PC-3 (cell line): ENCODE measurements at regions not wholly inside any gene's neighbourhood (a gene's known extent, or its start where the extent isn't known, plus 50 kb on each side); places are given as distances from the start of the nearest gene placed in this dataset.

Experiments used
- ATAC-seq: fragments of 200-7000 bp; cut with Tn5 transposase; 2 replicates; pipeline ENCODE4 v1.9.1; 2020; ENCODE audit warnings: mild to moderate bottlenecking, moderate library complexity
- BruUV-seq: library from RNA; stranded (reverse); fragments of 400-500 nt; replicated peaks from 2 replicates; lab custom pipeline; 2021; lab: Mats Ljungman, UMichigan
- CTCF ChIA-PET: fragments of 300-600 bp; sonication (Branson Sonifier 250); formaldehyde crosslinking; loops from one replicate; lab custom pipeline; 2022; ENCODE audit warnings: antibody characterized with exemption; lab: Charles Lee
- POLR2A ChIA-PET: fragments of 300-600 bp; sonication (Branson Sonifier 250); formaldehyde crosslinking; loops from one replicate; lab custom pipeline; 2022; ENCODE audit warnings: antibody characterized with exemption; ENCODE audit not compliant: unreplicated experiment; lab: Charles Lee
- DNase-seq: peaks from one replicate; pipeline ENCODE4 v3.0.0-alpha.2; 2015
- H2AFZ ChIP-seq: fragments of 300-600 bp; sonication (generic); 2 replicates; pipeline ENCODE4 v1.6.0; 2016; ENCODE audit warnings: antibody characterized with exemption, low read length
- H3F3A ChIP-seq: fragments of 300-600 bp; sonication (generic); one replicate; pipeline ENCODE4 v1.6.0; 2017; ENCODE audit warnings: antibody characterized with exemption, low read length, control low read depth, mild to moderate bottlenecking; ENCODE audit not compliant: unreplicated experiment
- H3K27ac ChIP-seq: fragments of 300-600 bp; sonication (generic); 2 replicates; pipeline ENCODE4 v1.5.1; 2016; ENCODE audit warnings: mild to moderate bottlenecking, low read length
- H3K27me3 ChIP-seq: fragments of 300-600 bp; sonication (generic); 2 replicates; pipeline ENCODE4 v1.6.1; 2016; ENCODE audit warnings: low read length, mixed read lengths
- H3K36me3 ChIP-seq: fragments of 300-600 bp; sonication (generic); 2 replicates; pipeline ENCODE4 v1.6.1; 2016; ENCODE audit warnings: low read depth, mixed run types, low read length, mixed read lengths
- H3K4me1 ChIP-seq: fragments of 300-600 bp; sonication (generic); 2 replicates; pipeline ENCODE4 v1.5.1; 2016; ENCODE audit warnings: low read length; ENCODE audit not compliant: insufficient read depth
- H3K4me2 ChIP-seq: fragments of 300-600 bp; sonication (generic); 2 replicates; pipeline ENCODE4 v1.6.0; 2016; ENCODE audit warnings: low read length
- H3K4me3 ChIP-seq: fragments of 300-600 bp; sonication (generic); 2 replicates; pipeline ENCODE4 v1.5.1; 2016; ENCODE audit warnings: mild to moderate bottlenecking, low read length, mixed read lengths
- H3K79me2 ChIP-seq: fragments of 300-600 bp; sonication (generic); 2 replicates; pipeline ENCODE4 v1.6.1; 2017; ENCODE audit warnings: low read length, mixed read lengths
- H3K9ac ChIP-seq: fragments of 300-600 bp; sonication (generic); 2 replicates; pipeline ENCODE4 v1.6.0; 2016; ENCODE audit warnings: mild to moderate bottlenecking, low read length
- H3K9me2 ChIP-seq: fragments of 300-600 bp; sonication (generic); replicated peaks from 2 replicates; pipeline ENCODE4 v1.6.1; 2016; ENCODE audit warnings: mixed run types, low read length, mixed read lengths
- H3K9me3 ChIP-seq: fragments of 300-600 bp; sonication (generic); 2 replicates; pipeline ENCODE4 v1.6.1; 2016; ENCODE audit warnings: low read length, mixed read lengths
- H4K20me1 ChIP-seq: fragments of 300-600 bp; sonication (generic); 2 replicates; pipeline ENCODE4 v1.6.1; 2016; ENCODE audit warnings: low read length, mixed read lengths
- CTCF ChIP-seq: fragments of 300-600 bp; sonication (generic); conservative IDR thresholded peaks from 2 replicates; pipeline ENCODE4 v1.5.1; 2017; ENCODE audit warnings: antibody characterized with exemption, low read depth, mild to moderate bottlenecking, low read length
- EZH2 ChIP-seq: fragments of 300-600 bp; sonication (generic); IDR thresholded peaks from one replicate; pipeline ENCODE4 v1.6.1; 2017; ENCODE audit warnings: antibody characterized with exemption, mild to moderate bottlenecking, low read length; ENCODE audit not compliant: unreplicated experiment
- EZH2phosphoT487 ChIP-seq: fragments of 300-600 bp; sonication (generic); IDR thresholded peaks from 2 replicates; pipeline ENCODE4 v1.6.1; 2018; ENCODE audit warnings: mild to moderate bottlenecking, antibody characterized with exemption, low read length, borderline replicate concordance
- intact Hi-C: fragments of 100-400 bp; cut with micrococcal nuclease; formaldehyde crosslinking; loops from 2 replicates; pipeline ENCODE4 v1.9.0; 2023

- intact Hi-C loops, result loop anchor here (5.0 kb wide), 2 partner anchors 52 to 353 kb away; partner anchors contain the start of gene MCFD2
- Histone ChIP-seq H3F3A (peaks cover 3% of the 10 kb centered on the region), H3K36me3 (no peaks in the 10 kb centered on the region), H3K79me2 (no peaks in the 10 kb centered on the region), H3K4me1 (peaks cover 56% of the 10 kb centered on the region), H3K4me2 (no peak overlapping the region), H2AFZ (no peak overlapping the region), H3K9ac (peak overlapping the region; percentile 51), H3K9me2 (no peaks in the 10 kb centered on the region), H3K4me3 (no peak overlapping the region), H3K27ac (peak overlapping the region; percentile 87), H3K27me3 (no peaks in the 10 kb centered on the region), H4K20me1 (no peaks in the 10 kb centered on the region), H3K9me3 (no peaks in the 10 kb centered on the region)
- POLR2A ChIA-PET, result no interaction called here
- DNase-seq (no peak), ATAC-seq (no peak)
- CTCF ChIA-PET, result interaction anchor here (0.5 kb wide), 1 partner anchor 83 kb away, joined by 3 read pairs; no protein-coding TSS in a partner anchor
- no peak for TF ChIP-seq EZH2phosphoT487
- TF ChIP-seq EZH2, result no peak
- no peak for TF ChIP-seq CTCF
- BruUV-seq, result no TSS peak
Measured at GRCh38 chr2:47270421-47270820, 94.1 kb upstream of the CALM2 start.

GRCh38 chr2:47269316-47270232 is 93.3 kb upstream of the CALM2 start:
- Histone ChIP-seq H3K4me2 (peak overlapping the region; percentile 51), H3K9ac (peak overlapping the region; percentile 63), H2AFZ (peak overlapping the region; percentile 30; the same call in 1 of the 2 replicates), H3K9me3 (no peaks in the 10 kb centered on the region), H3K79me2 (no peaks in the 10 kb centered on the region), H3K27ac (peak overlapping the region; percentile 95), H3F3A (peaks cover 3% of the 10 kb centered on the region), H3K36me3 (no peaks in the 10 kb centered on the region), H3K9me2 (no peaks in the 10 kb centered on the region), H4K20me1 (no peaks in the 10 kb centered on the region), H3K4me3 (no peak overlapping the region), H3K4me1 (peaks cover 65% of the 10 kb centered on the region), H3K27me3 (no peaks in the 10 kb centered on the region)
- ChIA-PET POLR2A (interaction anchor here (0.6 kb wide), 2 partner anchors 44 to 92 kb away, joined by 3 read pairs; no protein-coding TSS in a partner anchor), CTCF (interaction anchor here (0.5 to 1.1 kb wide), 2 partner anchors 74 to 239 kb away, joined by 3 read pairs; no protein-coding TSS in a partner anchor)
- ATAC-seq (peak; percentile 80), DNase-seq (peak; percentile 99)
- intact Hi-C loops, result loop anchor here (1.0 to 5.0 kb wide), 4 partner anchors 53 to 352 kb away; partner anchors contain the start of gene MCFD2
- TF ChIP-seq CTCF, result no peak
- no peak for TF ChIP-seq EZH2
- no peak for TF ChIP-seq EZH2phosphoT487
- BruUV-seq, result TSS peak; percentile 87
